HG03159 (cell line): ENCODE measurements at regions not wholly inside any gene's neighbourhood (a gene's known extent, or its start where the extent isn't known, plus 50 kb on each side); places are given as distances from the start of the nearest gene placed in this dataset.
"Not testable (repeated sequence)": the region's sequence is repeated elsewhere in the genome, so short reads cannot be mapped to it uniquely, and the experiment has no call there.

Source experiments
- ATAC-seq: cut with Tn5 transposase; IDR thresholded peaks from one replicate; pipeline ENCODE4 v1.9.1; 2021; ENCODE audit warnings: mild to moderate bottlenecking, moderate library complexity; ENCODE audit not compliant: unreplicated experiment

DNA sequence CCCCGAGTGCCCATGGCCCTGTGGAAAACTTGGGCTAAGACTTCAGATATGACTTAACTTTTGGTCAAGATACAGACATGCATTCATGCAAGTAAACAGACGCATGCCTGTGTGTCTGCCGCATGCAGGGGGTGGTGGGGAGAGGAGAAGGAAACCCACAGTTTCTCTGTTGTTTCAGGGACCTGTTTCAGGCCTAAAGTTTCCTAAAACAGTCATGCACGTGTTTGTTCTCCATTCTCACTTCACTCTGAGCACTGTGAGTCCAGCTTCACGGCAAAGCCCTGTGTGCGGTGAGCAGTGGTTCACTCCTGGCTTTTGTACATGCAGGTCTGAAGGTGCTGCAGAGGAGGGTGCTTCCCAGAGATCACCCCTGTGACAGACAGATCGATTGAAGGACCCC lies 158.7 kb downstream of the FOXL1 start:
- no peak for ATAC-seq

DNA sequence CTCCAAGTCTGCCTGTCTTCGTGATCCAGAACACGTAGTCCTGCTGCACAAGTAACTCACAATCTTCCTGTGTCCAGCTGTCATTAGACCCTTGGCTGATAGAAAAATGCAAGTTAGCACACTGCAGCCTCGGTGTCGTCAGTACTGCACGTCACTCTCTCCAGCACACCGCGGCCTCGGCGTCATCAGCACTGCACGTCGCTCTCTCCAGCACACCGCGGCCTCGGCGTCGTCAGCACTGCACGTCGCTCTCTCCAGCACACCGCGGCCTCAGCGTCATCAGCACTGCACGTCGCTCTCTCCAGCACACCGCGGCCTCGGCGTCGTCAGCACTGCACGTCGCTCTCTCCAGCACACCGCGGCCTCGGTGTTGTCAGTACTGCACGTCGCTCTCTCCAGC lies 160.0 kb downstream of the FOXL1 start:
- ATAC-seq = not testable (repeated sequence)

DNA sequence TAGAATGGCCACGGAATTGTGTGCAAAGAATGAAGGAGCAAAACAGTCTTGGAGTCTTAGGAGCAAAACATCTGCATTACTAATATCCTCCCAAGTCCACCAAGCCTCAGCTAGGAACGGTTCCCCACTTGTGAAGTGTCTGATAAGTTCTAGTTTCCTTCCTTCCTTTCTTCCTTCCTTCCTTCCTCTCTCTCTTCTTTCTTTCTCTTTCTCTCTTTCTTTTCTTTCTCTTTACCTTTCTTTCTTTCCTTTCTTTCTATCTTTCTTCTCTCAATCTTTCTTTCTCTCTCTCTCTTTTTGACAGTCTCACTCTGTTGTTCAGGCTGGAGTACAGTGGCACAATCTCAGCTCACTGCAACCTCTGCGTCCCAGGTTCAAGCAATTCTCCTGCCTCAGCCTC lies 160.8 kb downstream of the FOXL1 start:
- ATAC-seq = no peak

GRCh38 chr16:86739808-86740207 lies 161.5 kb downstream of the FOXL1 start:
- no peak for ATAC-seq

DNA sequence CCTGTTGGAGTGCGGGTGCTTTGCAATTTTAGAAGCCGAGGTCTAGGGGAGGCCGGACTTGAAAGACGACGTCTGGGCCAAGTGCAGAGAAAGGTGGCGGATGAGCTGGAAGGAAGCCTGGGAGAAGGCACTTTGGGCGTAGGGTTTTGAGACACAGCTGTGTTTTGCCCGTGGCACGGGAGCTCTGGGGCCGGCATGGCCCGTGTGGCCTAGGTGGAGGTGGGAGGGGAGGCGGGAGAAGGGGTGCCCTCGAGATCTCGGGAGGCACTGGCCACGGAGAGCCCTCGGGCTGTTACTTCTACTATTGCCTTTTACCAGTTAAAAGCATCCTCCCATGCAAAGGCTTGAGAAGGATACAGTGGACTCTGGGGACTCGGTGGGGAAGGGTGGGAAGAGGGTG lies 161.9 kb downstream of the FOXL1 start:
- ATAC-seq = no peak

DNA sequence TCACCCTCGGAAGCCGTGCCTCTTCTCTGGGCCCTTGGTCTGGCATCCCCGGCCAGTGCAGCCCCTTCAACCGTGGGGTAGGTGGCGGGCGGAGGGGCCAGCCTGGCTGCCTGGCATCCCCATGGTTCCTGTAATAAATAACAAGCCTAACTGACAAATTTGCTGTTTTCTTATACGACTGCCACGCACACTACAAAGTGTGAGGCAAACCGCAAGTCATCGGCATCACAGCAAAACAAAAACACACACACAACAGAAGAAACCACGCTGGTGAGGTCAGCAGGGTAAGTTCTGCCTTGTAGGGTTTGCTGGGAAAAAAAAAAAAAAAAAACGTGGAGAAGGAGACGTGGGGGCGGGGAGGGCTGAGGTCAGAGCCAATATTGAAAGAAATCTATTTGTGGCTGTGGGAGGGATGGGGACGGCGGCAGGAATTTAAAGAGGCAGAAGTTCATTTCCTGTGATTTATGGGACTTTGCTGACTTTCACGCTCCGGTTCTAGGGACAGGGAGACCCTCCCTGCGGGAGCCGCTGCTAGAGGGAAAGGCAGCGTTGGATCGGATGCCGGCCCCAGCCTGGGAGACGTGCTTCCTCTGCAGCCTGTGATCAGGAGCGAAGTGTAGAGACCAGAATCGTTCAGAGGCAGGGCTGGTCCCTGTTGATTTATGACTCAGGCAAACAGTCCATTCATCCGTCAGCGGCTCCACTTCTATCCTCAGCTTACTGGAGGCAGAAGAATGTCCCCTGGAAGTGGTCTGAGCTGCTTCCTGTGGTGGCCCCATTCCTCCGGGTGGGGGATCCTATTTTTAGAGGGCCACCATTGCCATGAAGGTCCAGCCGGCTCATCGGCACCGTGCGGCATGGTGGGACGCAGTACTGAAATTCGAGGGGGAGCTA lies 162.8 kb downstream of the FOXL1 start:
- no peak for ATAC-seq

DNA sequence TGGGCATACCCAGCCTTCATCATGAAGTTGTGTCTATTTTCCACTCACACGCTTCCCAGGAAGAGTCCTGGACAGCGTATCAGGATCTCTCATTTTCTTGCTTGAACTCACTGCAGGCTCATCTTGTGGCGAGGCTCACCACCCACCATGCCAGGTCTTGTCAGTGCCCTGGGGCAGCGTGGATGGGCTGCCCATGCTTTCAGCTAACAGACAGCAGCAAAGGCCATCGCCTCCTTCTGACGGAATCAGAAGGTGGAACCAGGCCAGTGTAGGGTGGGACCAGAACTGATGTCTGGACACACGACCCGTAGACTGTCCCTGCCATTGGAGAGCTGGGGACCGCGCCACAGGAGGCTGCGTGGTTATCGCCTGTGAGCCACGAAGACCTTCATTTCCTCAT lies 169.4 kb downstream of the FOXL1 start:
- ATAC-seq = no peak

DNA sequence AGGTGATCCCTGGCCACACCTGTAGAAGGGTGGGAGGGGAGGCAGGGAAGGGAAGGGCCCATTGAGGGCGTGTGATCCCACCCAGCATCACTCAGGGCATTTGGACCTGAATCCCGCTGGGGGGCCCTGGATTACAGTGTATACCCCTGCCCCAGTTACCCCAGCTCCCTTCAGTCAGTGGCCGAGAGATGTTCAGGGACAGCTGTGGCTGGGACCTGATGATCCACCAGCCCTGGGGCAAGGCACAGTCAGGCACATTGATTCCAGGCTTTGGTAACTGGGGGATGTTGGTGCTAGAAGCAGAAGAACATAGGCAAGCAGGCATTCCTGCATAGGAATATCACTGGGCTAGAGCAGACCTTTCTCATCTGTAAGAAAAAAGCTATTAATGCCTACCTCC lies 170.3 kb downstream of the FOXL1 start:
- ATAC-seq = no peak

DNA sequence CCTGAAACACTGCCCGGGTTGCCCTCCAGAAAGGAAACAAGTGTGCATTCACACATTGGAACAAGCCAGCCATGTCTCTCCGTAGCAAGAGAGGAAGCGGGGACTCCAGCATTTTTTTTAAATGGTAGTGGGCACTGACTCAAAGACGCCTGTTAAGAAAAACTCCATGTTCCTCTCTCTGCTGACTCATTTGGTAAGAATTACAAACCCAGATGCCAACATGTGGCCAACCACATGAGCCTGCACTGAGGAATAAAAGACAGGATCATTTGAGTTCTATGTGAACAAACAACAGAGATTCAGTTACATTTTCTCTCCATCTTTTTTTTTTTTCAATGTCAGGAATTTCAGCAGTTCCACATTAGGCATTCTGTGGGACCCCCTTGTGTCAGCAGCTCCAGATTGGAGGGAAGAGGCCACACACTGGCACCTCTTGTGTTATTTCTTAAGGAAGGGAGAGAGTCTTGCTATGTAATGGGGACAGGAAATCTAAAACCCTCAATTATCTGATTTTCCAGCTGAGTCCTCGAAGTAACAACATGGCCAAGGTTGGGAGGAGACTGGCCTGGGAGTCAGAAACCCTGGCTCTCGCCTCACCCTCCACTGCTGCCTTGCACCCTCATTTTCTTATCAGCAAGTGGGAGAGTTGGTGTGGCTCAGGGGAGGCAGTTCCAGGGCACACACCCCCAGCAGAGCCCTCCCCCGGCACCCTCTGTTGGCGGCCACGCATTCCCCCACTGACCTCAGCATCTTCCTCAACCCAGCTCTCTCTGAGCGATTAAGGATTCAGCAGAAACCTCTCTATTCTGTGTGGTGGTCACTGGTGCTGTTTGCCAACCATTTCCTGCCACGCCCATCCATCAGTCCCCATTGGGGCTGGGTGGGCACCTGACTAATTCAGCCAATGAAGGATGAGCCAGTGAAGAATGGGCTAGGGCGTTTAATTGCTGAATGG lies 173.0 kb downstream of the FOXL1 start:
- no peak for ATAC-seq

GRCh38 chr16:86752582-86753175 lies 174.3 kb downstream of the FOXL1 start:
- ATAC-seq = no peak

GRCh38 chr16:86753399-86753798 lies 175.1 kb downstream of the FOXL1 start:
- ATAC-seq = no peak

GRCh38 chr16:86755571-86756006 lies 177.2 kb downstream of the FOXL1 start:
- no peak for ATAC-seq

DNA sequence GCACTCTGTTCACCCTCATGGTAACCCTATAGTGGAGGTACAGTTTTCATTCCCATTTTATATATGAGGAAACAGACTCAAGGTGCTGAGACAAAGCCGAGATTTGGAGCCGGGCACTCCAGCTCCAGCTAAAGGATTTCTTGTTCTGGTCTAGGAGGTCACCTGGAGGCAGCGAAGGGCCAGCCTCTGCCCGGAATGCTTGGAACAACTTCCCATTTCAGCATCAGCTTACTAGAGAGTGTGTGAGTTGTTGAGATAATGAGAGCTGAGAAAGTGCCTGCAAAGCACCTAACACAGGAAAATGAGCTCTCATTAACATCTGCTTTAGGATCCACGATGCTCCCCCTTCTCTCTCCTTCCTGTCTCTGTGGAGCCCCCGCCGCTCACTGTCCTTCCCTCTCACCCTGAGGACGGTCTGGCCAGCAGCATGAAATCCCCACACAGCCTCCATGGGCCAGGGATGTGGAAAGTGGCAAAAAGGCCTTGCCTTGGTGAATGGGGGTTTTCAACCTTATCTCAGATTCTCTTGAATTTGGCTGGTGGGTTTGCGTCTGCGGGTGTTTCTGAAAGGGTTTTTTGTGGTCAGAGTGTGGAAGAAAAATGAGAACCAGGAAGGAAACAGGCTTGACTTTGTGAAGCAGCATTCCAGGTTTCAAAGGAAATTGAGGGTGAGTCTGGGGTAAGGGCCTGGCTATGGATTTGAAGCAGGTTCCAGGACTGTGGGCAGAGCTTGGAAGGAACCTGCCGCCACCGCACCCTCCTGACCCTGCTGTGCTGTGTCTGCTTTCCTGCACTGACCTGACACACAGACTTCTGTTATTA lies 178.7 kb downstream of the FOXL1 start:
- no peak for ATAC-seq

GRCh38 chr16:86757704-86758040 lies 179.3 kb downstream of the FOXL1 start:
- no peak for ATAC-seq

DNA sequence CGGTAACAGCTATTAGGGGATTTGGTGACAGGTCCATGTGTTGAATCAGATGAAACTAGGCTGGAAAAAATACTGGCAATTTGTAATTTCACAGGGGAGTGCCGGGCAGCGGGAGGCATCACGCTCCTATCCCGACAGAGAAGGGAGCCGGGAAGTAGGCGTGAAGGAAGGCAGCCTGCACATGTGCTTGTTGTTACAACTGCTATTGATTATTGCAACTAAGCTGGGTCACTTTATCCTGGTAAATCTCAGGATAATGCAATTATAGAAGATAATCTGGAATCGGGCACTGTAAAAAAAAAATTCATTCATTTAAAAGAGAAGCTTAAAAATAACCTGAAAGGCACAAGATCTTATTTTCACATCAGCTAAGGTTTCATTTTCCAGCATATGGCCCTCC lies 180.6 kb downstream of the FOXL1 start:
- ATAC-seq = no peak

DNA sequence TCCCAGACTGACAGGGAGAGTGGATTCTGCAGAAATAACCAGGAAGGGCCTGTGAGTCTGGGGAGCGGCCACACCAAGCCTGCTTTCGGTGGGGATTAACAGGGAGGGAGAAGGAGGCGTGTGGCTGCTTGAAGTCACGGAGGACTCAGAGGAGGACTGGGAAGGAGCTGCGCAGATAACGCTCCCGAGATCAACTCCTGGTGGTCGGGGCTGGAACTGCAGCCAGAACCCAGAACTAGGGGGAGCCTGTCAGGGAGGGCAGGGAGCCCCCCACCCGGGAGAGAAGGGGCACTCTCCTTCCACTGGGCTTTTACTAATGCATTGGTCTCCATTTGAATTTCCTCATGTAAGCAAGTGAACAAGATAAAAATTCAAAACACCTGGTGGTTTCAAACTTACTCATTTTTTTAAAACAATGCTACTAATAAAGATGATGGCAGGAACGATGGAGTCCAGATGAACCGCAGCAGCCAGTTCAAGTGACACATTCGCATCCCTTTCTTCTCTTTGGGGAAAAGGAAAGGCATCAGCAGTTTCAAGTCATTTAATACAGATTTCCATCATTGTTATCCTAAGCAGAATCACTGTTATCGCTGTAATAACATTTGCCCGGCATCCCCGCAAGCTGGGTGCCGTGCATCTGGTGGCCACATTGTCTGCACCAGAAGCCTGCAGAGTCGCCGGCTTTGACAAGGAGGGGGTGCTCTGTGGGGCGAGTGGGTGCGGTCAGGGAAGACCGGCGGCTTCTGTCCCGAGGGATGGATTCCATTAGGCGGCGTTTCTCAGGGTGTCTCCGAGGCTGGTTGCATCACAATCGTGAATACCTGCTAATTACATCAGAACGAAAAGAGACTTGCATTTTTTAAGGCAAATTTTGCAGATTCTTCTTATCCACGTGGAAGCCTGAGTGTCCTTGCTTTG lies 183.0 kb downstream of the FOXL1 start:
- no peak for ATAC-seq

DNA sequence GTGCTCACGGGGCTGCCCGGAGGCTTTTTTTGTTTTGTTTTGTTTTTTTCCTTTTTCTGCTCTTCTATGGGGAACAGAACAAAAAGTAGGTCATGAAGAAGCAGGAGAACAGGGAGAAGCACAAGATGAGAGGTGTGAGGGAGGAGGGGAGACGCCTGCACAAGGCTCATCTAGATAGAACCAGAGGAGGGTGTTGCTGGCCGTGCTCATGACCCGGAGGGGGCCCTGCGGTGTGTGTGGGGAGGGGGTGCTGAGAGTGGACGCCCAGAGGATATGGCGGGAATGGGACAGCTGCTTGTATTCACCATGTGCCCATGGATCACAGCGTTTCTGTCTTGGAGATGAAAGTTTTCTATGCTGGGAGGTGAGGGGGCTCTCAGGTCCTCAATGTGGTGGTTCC lies 183.7 kb downstream of the FOXL1 start:
- no peak for ATAC-seq

DNA sequence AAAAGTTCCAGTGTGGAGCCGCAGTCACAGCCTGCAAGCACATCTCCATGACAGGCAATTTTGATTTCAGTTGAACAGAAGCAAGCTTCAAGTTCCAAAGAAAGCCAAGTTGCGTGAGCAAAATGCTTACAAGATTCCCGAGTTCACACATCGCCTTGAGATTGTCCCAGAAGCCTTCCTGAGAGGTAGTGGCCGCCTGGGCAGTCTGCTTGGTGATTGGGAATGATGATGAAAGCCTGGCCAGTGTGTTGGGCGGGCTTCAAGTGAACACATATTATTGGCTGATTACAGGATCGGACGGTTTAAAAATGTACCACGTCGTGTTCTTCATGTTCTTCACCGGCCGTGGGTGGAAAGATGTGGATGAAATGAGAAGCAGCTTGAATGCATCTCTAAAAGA lies 185.5 kb downstream of the FOXL1 start:
- ATAC-seq = no peak

GRCh38 chr16:86764551-86764950 lies 186.2 kb downstream of the FOXL1 start:
- no peak for ATAC-seq
